SK-N-SH treated with all-trans-retinoic acid at 6 μM for 48 hours (cell line): ENCODE measurements at regions not wholly inside any gene's neighbourhood (a gene's known extent, or its start where the extent isn't known, plus 50 kb on each side); places are given as distances from the start of the nearest gene placed in this dataset.
"Not testable (repeated sequence)": the region's sequence is repeated elsewhere in the genome, so short reads cannot be mapped to it uniquely, and the experiment has no call there.

Experiments
- ATAC-seq: fragments of 200-7000 bp; cut with Tn5 transposase; 3 replicates; pipeline ENCODE4 v1.9.1; 2020; ENCODE audit warnings: mild to moderate bottlenecking, moderate library complexity
- ARNTL ChIP-seq: fragments of 450-650 bp; formaldehyde crosslinking; IDR thresholded peaks from 2 replicates; pipeline ENCODE4 v1.5.0; 2020; ENCODE audit warnings: low read depth, mild to moderate bottlenecking, moderate library complexity, borderline replicate concordance
- BACH2 ChIP-seq: fragments of 250-450 bp; sonication (Bioruptor Pico); IDR thresholded peaks from 2 replicates; pipeline ENCODE4 v1.9.0; 2021; ENCODE audit warnings: mild to moderate bottlenecking, borderline replicate concordance
- CSDC2 ChIP-seq: fragments of 250-450 bp; sonication (Bioruptor Pico); IDR thresholded peaks from 2 replicates; pipeline ENCODE4 v1.5.0; 2020; ENCODE audit warnings: mild to moderate bottlenecking, moderate library complexity
- ESRRG ChIP-seq: fragments of 250-450 bp; sonication (Bioruptor Pico); IDR thresholded peaks from 2 replicates; pipeline ENCODE4 v1.6.1; 2021; ENCODE audit warnings: mild to moderate bottlenecking
- GLIS3 ChIP-seq: fragments of 250-450 bp; sonication (Bioruptor Pico); IDR thresholded peaks from 2 replicates; pipeline ENCODE4 v1.5.0; 2020; ENCODE audit warnings: mild to moderate bottlenecking, moderate library complexity
- ISL1 ChIP-seq: fragments of 250-450 bp; sonication (Bioruptor Pico); IDR thresholded peaks from 2 replicates; pipeline ENCODE4 v2.1.2; 2022; ENCODE audit warnings: mild to moderate bottlenecking, moderate library complexity
- PPARA ChIP-seq: fragments of 250-450 bp; sonication (Bioruptor Pico); IDR thresholded peaks from 2 replicates; pipeline ENCODE4 v1.5.0; 2020; ENCODE audit warnings: mild to moderate bottlenecking, borderline replicate concordance
- RARB ChIP-seq: fragments of 250-450 bp; sonication (Bioruptor Pico); IDR thresholded peaks from 2 replicates; pipeline ENCODE4 v1.8.0; 2021; ENCODE audit warnings: mild to moderate bottlenecking, moderate library complexity
- SNAI2 ChIP-seq: fragments of 250-450 bp; sonication (Bioruptor Pico); IDR thresholded peaks from 2 replicates; pipeline ENCODE4 v1.5.0; 2020; ENCODE audit warnings: mild to moderate bottlenecking, moderate library complexity
- TCF4 ChIP-seq: fragments of 250-450 bp; sonication (Bioruptor Pico); IDR thresholded peaks from 2 replicates; pipeline ENCODE4 v1.8.0; 2021; ENCODE audit warnings: mild to moderate bottlenecking, moderate library complexity, borderline replicate concordance
- TOX ChIP-seq: fragments of 250-450 bp; sonication (Bioruptor Pico); IDR thresholded peaks from 2 replicates; pipeline ENCODE4 v1.8.0; 2021; ENCODE audit warnings: mild to moderate bottlenecking, moderate library complexity, borderline replicate concordance
- ZC3H10 ChIP-seq: fragments of 250-450 bp; sonication (Bioruptor Pico); IDR thresholded peaks from 2 replicates; pipeline ENCODE4 v1.5.1; 2021; ENCODE audit warnings: mild to moderate bottlenecking, moderate library complexity
- ZFP30 ChIP-seq: fragments of 450-650 bp; formaldehyde crosslinking; IDR thresholded peaks from 2 replicates; pipeline ENCODE4 v1.5.0; 2022; ENCODE audit warnings: mild to moderate bottlenecking, moderate library complexity
- ZNF565 ChIP-seq: fragments of 450-650 bp; formaldehyde crosslinking; conservative IDR thresholded peaks from 2 replicates; pipeline ENCODE4 v1.5.0; 2020; ENCODE audit warnings: low read depth, mild to moderate bottlenecking, moderate library complexity
- ZNF8 ChIP-seq: fragments of 450-650 bp; formaldehyde crosslinking; IDR thresholded peaks from 2 replicates; pipeline ENCODE4 v1.5.0; 2020; ENCODE audit warnings: mild to moderate bottlenecking, moderate library complexity
- TF ChIP-seq, protein P1 (sequence below): fragments of 250-450 bp; sonication (Bioruptor Pico); IDR thresholded peaks from 2 replicates; pipeline ENCODE4 v1.5.1; 2020; ENCODE audit warnings: low read depth, mild to moderate bottlenecking, moderate library complexity
- TF ChIP-seq, protein P2 (sequence below): fragments of 250-450 bp; sonication (Bioruptor Pico); IDR thresholded peaks from 2 replicates; pipeline ENCODE4 v1.5.0; 2020; ENCODE audit warnings: mild to moderate bottlenecking, moderate library complexity
- TF ChIP-seq, protein P3 (sequence below): fragments of 250-450 bp; sonication (Bioruptor Pico); IDR thresholded peaks from 2 replicates; pipeline ENCODE4 v1.8.0; 2021; ENCODE audit warnings: low read depth, mild to moderate bottlenecking, moderate library complexity, borderline replicate concordance
- TF ChIP-seq, protein P4 (sequence below): fragments of 250-450 bp; sonication (Bioruptor Pico); IDR thresholded peaks from 2 replicates; pipeline ENCODE4 v1.8.0; 2020; ENCODE audit warnings: mild to moderate bottlenecking, moderate library complexity, borderline replicate concordance
- TF ChIP-seq, protein P5 (sequence below): fragments of 250-450 bp; sonication (Bioruptor Pico); IDR thresholded peaks from 2 replicates; pipeline ENCODE4 v1.5.1; 2021; ENCODE audit warnings: mild to moderate bottlenecking, moderate library complexity

DNA sequence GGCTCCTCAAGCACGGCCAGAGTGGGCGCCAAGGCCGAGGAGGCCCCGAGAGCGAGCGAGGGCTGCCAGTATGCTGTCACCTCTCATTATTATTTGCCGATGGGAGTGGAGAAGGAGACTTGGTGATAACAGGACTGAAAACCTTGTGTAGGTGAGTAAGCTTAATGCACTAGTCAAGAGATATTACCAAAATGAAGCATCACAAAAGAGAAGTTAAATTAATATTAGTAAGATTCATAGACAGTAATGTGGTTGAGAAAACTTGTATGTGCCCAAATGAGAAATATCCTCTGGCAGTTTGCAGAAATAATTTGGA, 204.5 kb upstream of the SLITRK1 start:
- TF ChIP-seq, protein P1, sequence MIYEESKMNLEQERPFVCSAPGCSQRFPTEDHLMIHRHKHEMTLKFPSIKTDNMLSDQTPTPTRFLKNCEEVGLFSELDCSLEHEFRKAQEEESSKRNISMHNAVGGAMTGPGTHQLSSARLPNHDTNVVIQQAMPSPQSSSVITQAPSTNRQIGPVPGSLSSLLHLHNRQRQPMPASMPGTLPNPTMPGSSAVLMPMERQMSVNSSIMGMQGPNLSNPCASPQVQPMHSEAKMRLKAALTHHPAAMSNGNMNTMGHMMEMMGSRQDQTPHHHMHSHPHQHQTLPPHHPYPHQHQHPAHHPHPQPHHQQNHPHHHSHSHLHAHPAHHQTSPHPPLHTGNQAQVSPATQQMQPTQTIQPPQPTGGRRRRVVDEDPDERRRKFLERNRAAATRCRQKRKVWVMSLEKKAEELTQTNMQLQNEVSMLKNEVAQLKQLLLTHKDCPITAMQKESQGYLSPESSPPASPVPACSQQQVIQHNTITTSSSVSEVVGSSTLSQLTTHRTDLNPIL (CRISPR knock-in tag), result no peak
- TF ChIP-seq, protein P2, sequence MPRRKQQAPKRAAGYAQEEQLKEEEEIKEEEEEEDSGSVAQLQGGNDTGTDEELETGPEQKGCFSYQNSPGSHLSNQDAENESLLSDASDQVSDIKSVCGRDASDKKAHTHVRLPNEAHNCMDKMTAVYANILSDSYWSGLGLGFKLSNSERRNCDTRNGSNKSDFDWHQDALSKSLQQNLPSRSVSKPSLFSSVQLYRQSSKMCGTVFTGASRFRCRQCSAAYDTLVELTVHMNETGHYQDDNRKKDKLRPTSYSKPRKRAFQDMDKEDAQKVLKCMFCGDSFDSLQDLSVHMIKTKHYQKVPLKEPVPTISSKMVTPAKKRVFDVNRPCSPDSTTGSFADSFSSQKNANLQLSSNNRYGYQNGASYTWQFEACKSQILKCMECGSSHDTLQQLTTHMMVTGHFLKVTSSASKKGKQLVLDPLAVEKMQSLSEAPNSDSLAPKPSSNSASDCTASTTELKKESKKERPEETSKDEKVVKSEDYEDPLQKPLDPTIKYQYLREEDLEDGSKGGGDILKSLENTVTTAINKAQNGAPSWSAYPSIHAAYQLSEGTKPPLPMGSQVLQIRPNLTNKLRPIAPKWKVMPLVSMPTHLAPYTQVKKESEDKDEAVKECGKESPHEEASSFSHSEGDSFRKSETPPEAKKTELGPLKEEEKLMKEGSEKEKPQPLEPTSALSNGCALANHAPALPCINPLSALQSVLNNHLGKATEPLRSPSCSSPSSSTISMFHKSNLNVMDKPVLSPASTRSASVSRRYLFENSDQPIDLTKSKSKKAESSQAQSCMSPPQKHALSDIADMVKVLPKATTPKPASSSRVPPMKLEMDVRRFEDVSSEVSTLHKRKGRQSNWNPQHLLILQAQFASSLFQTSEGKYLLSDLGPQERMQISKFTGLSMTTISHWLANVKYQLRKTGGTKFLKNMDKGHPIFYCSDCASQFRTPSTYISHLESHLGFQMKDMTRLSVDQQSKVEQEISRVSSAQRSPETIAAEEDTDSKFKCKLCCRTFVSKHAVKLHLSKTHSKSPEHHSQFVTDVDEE (CRISPR knock-in tag), result no peak
- TF ChIP-seq GLIS3, result no peak
- no peak for TF ChIP-seq CSDC2 (CRISPR knock-in tag)
- TF ChIP-seq RARB (CRISPR knock-in tag), result no peak
- no peak for TF ChIP-seq ZNF8
- no peak for TF ChIP-seq TCF4 (CRISPR knock-in tag)
- TF ChIP-seq ARNTL (CRISPR knock-in tag), result no peak
- TF ChIP-seq, protein P3, sequence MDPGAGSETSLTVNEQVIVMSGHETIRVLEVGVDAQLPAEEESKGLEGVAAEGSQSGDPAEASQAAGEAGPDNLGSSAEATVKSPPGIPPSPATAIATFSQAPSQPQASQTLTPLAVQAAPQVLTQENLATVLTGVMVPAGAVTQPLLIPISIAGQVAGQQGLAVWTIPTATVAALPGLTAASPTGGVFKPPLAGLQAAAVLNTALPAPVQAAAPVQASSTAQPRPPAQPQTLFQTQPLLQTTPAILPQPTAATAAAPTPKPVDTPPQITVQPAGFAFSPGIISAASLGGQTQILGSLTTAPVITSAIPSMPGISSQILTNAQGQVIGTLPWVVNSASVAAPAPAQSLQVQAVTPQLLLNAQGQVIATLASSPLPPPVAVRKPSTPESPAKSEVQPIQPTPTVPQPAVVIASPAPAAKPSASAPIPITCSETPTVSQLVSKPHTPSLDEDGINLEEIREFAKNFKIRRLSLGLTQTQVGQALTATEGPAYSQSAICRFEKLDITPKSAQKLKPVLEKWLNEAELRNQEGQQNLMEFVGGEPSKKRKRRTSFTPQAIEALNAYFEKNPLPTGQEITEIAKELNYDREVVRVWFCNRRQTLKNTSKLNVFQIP (CRISPR knock-in tag), result no peak
- no peak for TF ChIP-seq TOX (CRISPR knock-in tag)
- no peak for TF ChIP-seq PPARA
- no peak for TF ChIP-seq ZFP30 (CRISPR knock-in tag)
- no peak for TF ChIP-seq ZC3H10 (CRISPR knock-in tag)
- no peak for TF ChIP-seq ZNF565
- TF ChIP-seq BACH2 (CRISPR knock-in tag), result no peak
- TF ChIP-seq SNAI2 (CRISPR knock-in tag), result no peak
- TF ChIP-seq ISL1 (CRISPR knock-in tag), result no peak
- TF ChIP-seq, protein P4, sequence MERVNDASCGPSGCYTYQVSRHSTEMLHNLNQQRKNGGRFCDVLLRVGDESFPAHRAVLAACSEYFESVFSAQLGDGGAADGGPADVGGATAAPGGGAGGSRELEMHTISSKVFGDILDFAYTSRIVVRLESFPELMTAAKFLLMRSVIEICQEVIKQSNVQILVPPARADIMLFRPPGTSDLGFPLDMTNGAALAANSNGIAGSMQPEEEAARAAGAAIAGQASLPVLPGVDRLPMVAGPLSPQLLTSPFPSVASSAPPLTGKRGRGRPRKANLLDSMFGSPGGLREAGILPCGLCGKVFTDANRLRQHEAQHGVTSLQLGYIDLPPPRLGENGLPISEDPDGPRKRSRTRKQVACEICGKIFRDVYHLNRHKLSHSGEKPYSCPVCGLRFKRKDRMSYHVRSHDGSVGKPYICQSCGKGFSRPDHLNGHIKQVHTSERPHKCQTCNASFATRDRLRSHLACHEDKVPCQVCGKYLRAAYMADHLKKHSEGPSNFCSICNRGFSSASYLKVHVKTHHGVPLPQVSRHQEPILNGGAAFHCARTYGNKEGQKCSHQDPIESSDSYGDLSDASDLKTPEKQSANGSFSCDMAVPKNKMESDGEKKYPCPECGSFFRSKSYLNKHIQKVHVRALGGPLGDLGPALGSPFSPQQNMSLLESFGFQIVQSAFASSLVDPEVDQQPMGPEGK (CRISPR knock-in tag), result no peak
- no peak for ATAC-seq

DNA sequence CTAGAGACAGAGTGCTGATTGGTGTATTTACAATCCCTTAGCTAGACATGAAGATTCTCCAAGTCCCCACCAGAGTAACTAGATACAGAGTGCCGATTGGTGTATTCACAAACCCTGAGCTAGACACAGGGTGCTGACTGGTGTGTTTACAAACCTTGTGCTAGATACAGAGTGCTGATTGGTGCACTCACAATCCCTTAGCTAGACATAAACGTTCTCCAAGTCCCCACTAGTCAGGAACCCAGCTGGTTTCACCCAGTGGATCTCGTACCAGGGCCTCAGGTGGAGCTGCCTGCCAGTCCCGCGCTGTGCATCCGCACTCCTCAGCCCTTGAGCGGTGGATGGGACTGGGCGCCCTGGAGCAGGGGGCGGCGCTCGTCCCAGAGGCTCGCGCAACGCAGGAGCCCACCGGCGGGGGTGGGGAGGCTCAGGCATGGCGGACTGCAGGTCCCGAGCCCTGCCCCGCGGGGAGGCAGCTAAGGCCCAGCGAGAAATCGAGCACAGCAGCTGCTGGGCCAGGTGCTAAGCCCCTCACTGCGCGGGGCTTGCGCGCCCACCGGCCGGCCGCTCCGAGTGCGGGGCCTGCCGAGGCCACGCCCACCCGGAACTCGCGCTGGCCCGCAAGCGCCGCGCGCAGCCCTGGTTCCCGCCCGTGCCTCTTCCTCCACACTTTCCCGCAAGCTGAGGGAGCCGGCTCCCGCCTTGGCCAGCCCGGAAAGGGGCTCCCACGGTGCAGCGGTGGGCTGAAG, 204.0 kb upstream of the SLITRK1 start:
- not testable (repeated sequence) for ATAC-seq

DNA sequence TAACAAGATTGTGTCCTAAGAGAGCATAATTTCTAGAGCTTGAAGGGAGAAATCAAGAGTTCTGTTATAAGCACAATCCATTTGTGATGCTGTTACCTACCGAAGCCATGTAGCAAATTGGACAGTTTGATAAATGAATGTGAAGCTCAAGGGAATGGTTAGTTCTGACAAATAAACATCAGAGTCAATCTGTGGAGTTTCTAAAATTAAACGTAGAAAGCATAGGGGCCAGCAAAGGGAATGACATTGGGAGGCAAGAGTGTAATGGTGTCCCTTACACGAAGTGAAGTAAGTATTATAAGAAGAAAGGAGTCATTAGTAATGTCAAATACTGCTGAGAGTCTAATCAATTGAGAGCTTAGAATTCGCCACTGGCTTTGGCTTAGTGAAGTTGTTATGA, 200.2 kb upstream of the SLITRK1 start:
- no peak for TF ChIP-seq SNAI2 (CRISPR knock-in tag)
- TF ChIP-seq ZNF565, result no peak
- TF ChIP-seq ZNF8, result no peak
- no peak for TF ChIP-seq BACH2 (CRISPR knock-in tag)
- TF ChIP-seq, protein P5, sequence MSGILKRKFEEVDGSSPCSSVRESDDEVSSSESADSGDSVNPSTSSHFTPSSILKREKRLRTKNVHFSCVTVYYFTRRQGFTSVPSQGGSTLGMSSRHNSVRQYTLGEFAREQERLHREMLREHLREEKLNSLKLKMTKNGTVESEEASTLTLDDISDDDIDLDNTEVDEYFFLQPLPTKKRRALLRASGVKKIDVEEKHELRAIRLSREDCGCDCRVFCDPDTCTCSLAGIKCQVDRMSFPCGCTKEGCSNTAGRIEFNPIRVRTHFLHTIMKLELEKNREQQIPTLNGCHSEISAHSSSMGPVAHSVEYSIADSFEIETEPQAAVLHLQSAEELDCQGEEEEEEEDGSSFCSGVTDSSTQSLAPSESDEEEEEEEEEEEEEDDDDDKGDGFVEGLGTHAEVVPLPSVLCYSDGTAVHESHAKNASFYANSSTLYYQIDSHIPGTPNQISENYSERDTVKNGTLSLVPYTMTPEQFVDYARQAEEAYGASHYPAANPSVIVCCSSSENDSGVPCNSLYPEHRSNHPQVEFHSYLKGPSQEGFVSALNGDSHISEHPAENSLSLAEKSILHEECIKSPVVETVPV (CRISPR knock-in tag), result no peak
- TF ChIP-seq RARB (CRISPR knock-in tag), result no peak
- no peak for TF ChIP-seq GLIS3
- TF ChIP-seq CSDC2 (CRISPR knock-in tag), result no peak
- TF ChIP-seq, protein P3 (CRISPR knock-in tag), result no peak
- no peak for TF ChIP-seq ESRRG (CRISPR knock-in tag)
- TF ChIP-seq ARNTL (CRISPR knock-in tag), result no peak
- TF ChIP-seq, protein P2 (CRISPR knock-in tag), result no peak
- TF ChIP-seq, all 23 proteins: peak for 0
- no peak for ATAC-seq
